K562 (cell line): ENCODE measurements at regions not wholly inside any gene's neighbourhood (a gene's known extent, or its start where the extent isn't known, plus 50 kb on each side); places are given as distances from the start of the nearest gene placed in this dataset.

Source experiments
- ATAC-seq: fragments of 200-7000 bp; cut with Tn5 transposase; 3 replicates; pipeline ENCODE4 v1.9.1; 2020; ENCODE audit warnings: moderate library complexity
- BruUV-seq: library from RNA; stranded (reverse); fragments of 400-500 nt; replicated peaks from 2 replicates; lab custom pipeline; 2021; lab: Mats Ljungman, UMichigan
- CTCF ChIA-PET: fragments of 300-600 bp; formaldehyde crosslinking; extraction: SDS; loops from one replicate; lab custom pipeline; 2021; ENCODE audit warnings: low intra/inter-chr PET ratio; lab: Yijun Ruan, JAX
- POLR2A ChIA-PET: fragments of 300-600, 350-650 bp; sonication (Branson Sonifier 250); formaldehyde crosslinking; extraction: SDS; loops from one replicate; lab custom pipeline; 2021; ENCODE audit warnings: antibody characterized with exemption, inconsistent platforms; lab: Yijun Ruan, JAX
- DNase-seq, 4 experiments: peaks; one replicate each; pipeline versions ENCODE4 v3.0.0 to v3.0.0-alpha.2; 2011 to 2018; ENCODE audit warnings: low spot score in 3 of 4, mixed read lengths in 3 of 4; ENCODE audit errors: extremely low read depth in 1 of 4
- FAIRE-seq: peaks from 2 replicates; lab custom pipeline; 2011; peaks lifted over from hg19 to GRCh38; lab: Jason Lieb, UNC
- H2AFZ ChIP-seq: 2 replicates; pipeline ENCODE4 v1.6.0; 2011; ENCODE audit warnings: low read depth, low read length, control low read depth, inconsistent platforms
- H3K27ac ChIP-seq: fragments of 200-600 bp; 3 replicates; pipeline ENCODE4 v1.8.0; 2011; ENCODE audit warnings: low read depth, mild to moderate bottlenecking, control low read depth, inconsistent platforms, low read length, moderate library complexity, mixed read lengths; ENCODE audit errors: extremely low read depth
- H3K27me3 ChIP-seq, 2 experiments: fragments of 300-600 bp in 1 of 2; 2 replicates in 1 of 2; 3 replicates in 1 of 2; pipeline versions ENCODE4 v1.6.0 to v1.8.0; 2011; ENCODE audit warnings: inconsistent platforms in 2 of 2, low read length in 2 of 2, mild to moderate bottlenecking in 1 of 2, mixed read lengths in 1 of 2, moderate library complexity in 1 of 2; ENCODE audit not compliant: control insufficient read depth in 2 of 2, insufficient read depth in 2 of 2
- H3K36me3 ChIP-seq: fragments of 300-600 bp; 3 replicates; pipeline ENCODE4 v1.8.0; 2011; ENCODE audit warnings: mild to moderate bottlenecking, low read length, inconsistent platforms; ENCODE audit not compliant: control insufficient read depth, insufficient read depth
- H3K4me1 ChIP-seq, 2 experiments: fragments of 200-600 bp in 1 of 2; replicated peaks in 1 of 2; 2 replicates in 1 of 2; 3 replicates in 1 of 2; pipeline versions ENCODE4 v1.5.1 to v1.8.0; 2011; ENCODE audit warnings: inconsistent platforms in 2 of 2, low read length in 2 of 2, mild to moderate bottlenecking in 1 of 2, mixed read lengths in 1 of 2, moderate library complexity in 1 of 2; ENCODE audit not compliant: control insufficient read depth in 2 of 2, insufficient read depth in 2 of 2
- H3K4me2 ChIP-seq: 2 replicates; pipeline ENCODE4 v1.6.1; 2011; ENCODE audit warnings: low read length, control low read depth, inconsistent platforms, mixed read lengths; ENCODE audit not compliant: insufficient read depth
- H3K4me3 ChIP-seq: fragments of 200-600 bp; sonication (generic), shearing (Covaris generic); 2 replicates; pipeline ENCODE4 v1.5.1; 2016; ENCODE audit warnings: control low read depth, inconsistent platforms
- H3K79me2 ChIP-seq: fragments of 200-600 bp; 3 replicates; pipeline ENCODE4 v1.8.0; 2011; ENCODE audit warnings: low read length, inconsistent platforms; ENCODE audit not compliant: control insufficient read depth, insufficient read depth
- H3K9ac ChIP-seq, 2 experiments: 2 replicates each; pipeline versions ENCODE4 v1.6.0 to v1.6.1; 2011; ENCODE audit warnings: low read depth in 2 of 2, low read length in 2 of 2, control low read depth in 1 of 2, inconsistent platforms in 1 of 2, mild to moderate bottlenecking in 1 of 2, mixed read lengths in 1 of 2; ENCODE audit not compliant: insufficient read depth in 1 of 2
- H3K9me1 ChIP-seq: one replicate; pipeline ENCODE4 v1.6.0; 2011; ENCODE audit warnings: inconsistent platforms, mild to moderate bottlenecking, low read length, moderate library complexity; ENCODE audit not compliant: control insufficient read depth, insufficient read depth
- H3K9me3 ChIP-seq: replicated peaks from 2 replicates; pipeline ENCODE4 v1.5.1; 2011; ENCODE audit warnings: low read depth, low read length, inconsistent platforms; ENCODE audit not compliant: control insufficient read depth, insufficient read depth
- H4K20me1 ChIP-seq: replicated peaks from 2 replicates; pipeline ENCODE4 v1.6.1; 2011; ENCODE audit warnings: low read length, inconsistent platforms, mixed read lengths; ENCODE audit not compliant: control insufficient read depth, insufficient read depth
- CREM ChIP-seq: IDR thresholded peaks from 2 replicates; pipeline ENCODE4 v1.6.1; 2014; ENCODE audit warnings: antibody characterized with exemption, low read depth
- EHMT2 ChIP-seq: fragments of 450-650 bp; IDR thresholded peaks from 2 replicates; pipeline ENCODE4 v1.6.1; 2018; ENCODE audit warnings: antibody characterized with exemption
- PHF8 ChIP-seq: fragments of 200-600 bp; sonication (generic); IDR thresholded peaks from 2 replicates; pipeline ENCODE4 v1.6.1; 2012; ENCODE audit warnings: mixed run types, mild to moderate bottlenecking, inconsistent platforms, low read length, moderate library complexity, borderline replicate concordance
- PURB ChIP-seq: sonication (generic); formaldehyde crosslinking; IDR thresholded peaks from 2 replicates; pipeline ENCODE4 v1.9.0; 2021; ENCODE audit warnings: low read depth, mild to moderate bottlenecking, missing genetic modification reagents
- SMARCE1 ChIP-seq: fragments of 450-650 bp; IDR thresholded peaks from 2 replicates; pipeline ENCODE4 v1.7.1; 2016; ENCODE audit warnings: mild to moderate bottlenecking
- TSC22D4 ChIP-seq: fragments of 450-650 bp; IDR thresholded peaks from 2 replicates; pipeline ENCODE4 v1.6.1; 2016; ENCODE audit warnings: missing genetic modification characterization, missing biosample characterization, control low read depth
- ZFP1 ChIP-seq: fragments of 450-650 bp; formaldehyde crosslinking; IDR thresholded peaks from 2 replicates; pipeline ENCODE4 v1.4.0; 2020; ENCODE audit warnings: mild to moderate bottlenecking, mixed read lengths
- ZNF764 ChIP-seq: fragments of 250-450 bp; sonication (Bioruptor Pico); IDR thresholded peaks from 2 replicates; pipeline ENCODE4 v1.4.0; 2020; ENCODE audit warnings: low read depth, mild to moderate bottlenecking, moderate library complexity
- WGBS: fragments of 100-300 bp; shearing (Covaris generic); methylation state at CpG from one replicate; pipeline ENCODE4 v1.1.6; 2016; ENCODE audit warnings: low coverage, mixed read lengths; ENCODE audit not compliant: insufficient coverage; ENCODE audit errors: missing lambda C conversion rate; 5-methylcytosine and 5-hydroxymethylcytosine counted together
- in situ Hi-C: fragments of 300-500 bp; cut with MboI; formaldehyde crosslinking; loops from 4 replicates; pipeline ENCODE4 v1.15.0; 2018; ENCODE audit warnings: inconsistent platforms, mixed read lengths
- intact Hi-C: fragments of 100-400 bp; cut with micrococcal nuclease; formaldehyde crosslinking; loops from 2 replicates; pipeline ENCODE4 v1.14.2; 2022
- TF ChIP-seq, protein P1 (sequence below): IDR thresholded peaks from 2 replicates; pipeline ENCODE4 v1.6.1; 2014; ENCODE audit warnings: antibody characterized with exemption
- TF ChIP-seq, protein P2 (sequence below): sonication (generic); formaldehyde crosslinking; IDR thresholded peaks from 2 replicates; pipeline ENCODE4 v1.8.1; 2022; ENCODE audit warnings: missing genetic modification reagents
- TF ChIP-seq, protein P3 (sequence below): fragments of 450-650 bp; IDR thresholded peaks from 2 replicates; pipeline ENCODE4 v1.6.1; 2016; ENCODE audit warnings: borderline replicate concordance
- TF ChIP-seq, protein P4 (sequence below): fragments of 450-650 bp; IDR thresholded peaks from 2 replicates; pipeline ENCODE4 v1.6.1; 2016; ENCODE audit warnings: antibody characterized with exemption
- TF ChIP-seq, protein P5 (sequence below): fragments of 450-650 bp; formaldehyde crosslinking; IDR thresholded peaks from 2 replicates; pipeline ENCODE4 v1.4.0; 2020; ENCODE audit warnings: mild to moderate bottlenecking, moderate library complexity

DNA sequence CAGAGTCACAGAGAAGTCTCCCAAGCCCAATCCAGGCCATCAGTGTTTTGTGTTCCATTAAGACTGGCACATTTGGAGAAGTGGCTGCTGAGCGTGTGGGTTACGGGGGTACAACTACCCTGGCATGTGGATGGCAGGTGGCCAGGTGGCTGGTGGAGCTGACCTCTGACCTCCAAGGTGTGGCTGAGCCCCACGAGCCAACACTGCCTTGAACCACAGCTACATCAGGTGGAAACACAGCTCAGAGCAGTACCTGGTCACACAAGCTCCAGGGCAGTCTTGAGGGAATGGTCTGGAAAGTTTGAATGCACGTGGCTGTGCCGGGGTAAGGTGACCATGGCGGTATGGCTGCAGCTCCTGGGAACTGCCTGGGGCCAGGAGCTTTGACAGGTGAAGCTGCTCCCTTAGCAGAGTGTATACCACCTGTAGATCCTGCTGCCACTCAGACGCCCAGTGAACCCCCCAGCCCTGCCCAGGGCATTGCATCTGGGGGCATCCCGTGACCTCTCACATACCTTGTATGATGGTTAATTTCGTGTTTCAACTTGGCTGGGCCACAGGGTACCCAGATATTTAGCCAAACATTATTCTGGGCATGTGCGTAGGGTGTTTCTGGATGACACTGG is 207.9 kb downstream of the GADD45G start (continued):
- TF ChIP-seq, protein P1, sequence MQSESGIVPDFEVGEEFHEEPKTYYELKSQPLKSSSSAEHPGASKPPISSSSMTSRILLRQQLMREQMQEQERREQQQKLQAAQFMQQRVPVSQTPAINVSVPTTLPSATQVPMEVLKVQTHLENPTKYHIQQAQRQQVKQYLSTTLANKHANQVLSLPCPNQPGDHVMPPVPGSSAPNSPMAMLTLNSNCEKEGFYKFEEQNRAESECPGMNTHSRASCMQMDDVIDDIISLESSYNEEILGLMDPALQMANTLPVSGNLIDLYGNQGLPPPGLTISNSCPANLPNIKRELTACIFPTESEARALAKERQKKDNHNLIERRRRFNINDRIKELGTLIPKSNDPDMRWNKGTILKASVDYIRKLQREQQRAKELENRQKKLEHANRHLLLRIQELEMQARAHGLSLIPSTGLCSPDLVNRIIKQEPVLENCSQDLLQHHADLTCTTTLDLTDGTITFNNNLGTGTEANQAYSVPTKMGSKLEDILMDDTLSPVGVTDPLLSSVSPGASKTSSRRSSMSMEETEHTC, result no peak
- TF ChIP-seq, protein P2, sequence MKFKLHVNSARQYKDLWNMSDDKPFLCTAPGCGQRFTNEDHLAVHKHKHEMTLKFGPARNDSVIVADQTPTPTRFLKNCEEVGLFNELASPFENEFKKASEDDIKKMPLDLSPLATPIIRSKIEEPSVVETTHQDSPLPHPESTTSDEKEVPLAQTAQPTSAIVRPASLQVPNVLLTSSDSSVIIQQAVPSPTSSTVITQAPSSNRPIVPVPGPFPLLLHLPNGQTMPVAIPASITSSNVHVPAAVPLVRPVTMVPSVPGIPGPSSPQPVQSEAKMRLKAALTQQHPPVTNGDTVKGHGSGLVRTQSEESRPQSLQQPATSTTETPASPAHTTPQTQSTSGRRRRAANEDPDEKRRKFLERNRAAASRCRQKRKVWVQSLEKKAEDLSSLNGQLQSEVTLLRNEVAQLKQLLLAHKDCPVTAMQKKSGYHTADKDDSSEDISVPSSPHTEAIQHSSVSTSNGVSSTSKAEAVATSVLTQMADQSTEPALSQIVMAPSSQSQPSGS (CRISPR knock-in tag), result no peak
- no peak for TF ChIP-seq CREM
- TF ChIP-seq, all 486 proteins: peak for 0

DNA sequence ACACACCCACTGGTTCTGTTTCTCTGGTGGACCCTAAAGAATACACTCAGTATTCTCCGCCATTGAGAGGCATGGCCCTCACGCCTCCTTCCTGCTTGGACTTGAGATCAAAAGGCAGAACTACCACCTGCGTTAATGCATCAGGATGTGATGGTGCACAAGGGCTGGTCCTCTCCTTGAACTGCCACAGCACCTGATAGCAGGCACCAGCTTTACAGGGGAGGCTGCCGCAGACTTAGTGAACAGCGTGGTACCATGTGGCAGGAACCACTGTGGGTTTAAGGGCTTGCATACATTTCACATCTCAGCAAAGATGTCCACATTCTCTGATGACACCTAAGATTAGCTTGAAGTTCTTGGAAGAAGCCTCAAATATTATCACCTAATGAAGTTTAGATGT is 208.7 kb downstream of the GADD45G start:
- 1% methylated on average over 5 of the region's 5 CpGs for WGBS
- in situ Hi-C loops, result no loop called here
- H3K9ac ChIP-seq, result no peak overlapping the region
- H3K4me2 ChIP-seq, result no peak overlapping the region
- H3K36me3 ChIP-seq, result no peaks in the 10 kb centered on the region
- no peaks in the 10 kb centered on the region for H3K79me2 ChIP-seq
- FAIRE-seq (no peak), DNase-seq (no peak), ATAC-seq (no peak)
- H3K27me3 ChIP-seq, result peaks cover 0 to 8% of the 10 kb centered on the region in 2 experiments; a peak in 1 of 5 replicates
- ChIA-PET POLR2A (interaction anchor here (0.5 kb wide), 1 partner anchor 9 kb away, joined by 3 read pairs; no protein-coding TSS in a partner anchor), CTCF (no interaction called here)
- no peaks in the 10 kb centered on the region for H3K4me1 ChIP-seq
- no peak overlapping the region for H3K4me3 ChIP-seq
- BruUV-seq, result no TSS peak
- no peak overlapping the region for H2AFZ ChIP-seq
- intact Hi-C loops, result no loop called here
- no peak overlapping the region for H3K27ac ChIP-seq
- no peaks in the 10 kb centered on the region for H3K9me1 ChIP-seq
- H4K20me1 ChIP-seq, result no peaks in the 10 kb centered on the region
- H3K9me3 ChIP-seq, result no peaks in the 10 kb centered on the region
- TF ChIP-seq SMARCE1, result no peak
- no peak for TF ChIP-seq EHMT2
- TF ChIP-seq, protein P3, sequence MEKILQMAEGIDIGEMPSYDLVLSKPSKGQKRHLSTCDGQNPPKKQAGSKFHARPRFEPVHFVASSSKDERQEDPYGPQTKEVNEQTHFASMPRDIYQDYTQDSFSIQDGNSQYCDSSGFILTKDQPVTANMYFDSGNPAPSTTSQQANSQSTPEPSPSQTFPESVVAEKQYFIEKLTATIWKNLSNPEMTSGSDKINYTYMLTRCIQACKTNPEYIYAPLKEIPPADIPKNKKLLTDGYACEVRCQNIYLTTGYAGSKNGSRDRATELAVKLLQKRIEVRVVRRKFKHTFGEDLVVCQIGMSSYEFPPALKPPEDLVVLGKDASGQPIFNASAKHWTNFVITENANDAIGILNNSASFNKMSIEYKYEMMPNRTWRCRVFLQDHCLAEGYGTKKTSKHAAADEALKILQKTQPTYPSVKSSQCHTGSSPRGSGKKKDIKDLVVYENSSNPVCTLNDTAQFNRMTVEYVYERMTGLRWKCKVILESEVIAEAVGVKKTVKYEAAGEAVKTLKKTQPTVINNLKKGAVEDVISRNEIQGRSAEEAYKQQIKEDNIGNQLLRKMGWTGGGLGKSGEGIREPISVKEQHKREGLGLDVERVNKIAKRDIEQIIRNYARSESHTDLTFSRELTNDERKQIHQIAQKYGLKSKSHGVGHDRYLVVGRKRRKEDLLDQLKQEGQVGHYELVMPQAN, result no peak
- no peak for TF ChIP-seq ZNF764
- TF ChIP-seq, protein P4, sequence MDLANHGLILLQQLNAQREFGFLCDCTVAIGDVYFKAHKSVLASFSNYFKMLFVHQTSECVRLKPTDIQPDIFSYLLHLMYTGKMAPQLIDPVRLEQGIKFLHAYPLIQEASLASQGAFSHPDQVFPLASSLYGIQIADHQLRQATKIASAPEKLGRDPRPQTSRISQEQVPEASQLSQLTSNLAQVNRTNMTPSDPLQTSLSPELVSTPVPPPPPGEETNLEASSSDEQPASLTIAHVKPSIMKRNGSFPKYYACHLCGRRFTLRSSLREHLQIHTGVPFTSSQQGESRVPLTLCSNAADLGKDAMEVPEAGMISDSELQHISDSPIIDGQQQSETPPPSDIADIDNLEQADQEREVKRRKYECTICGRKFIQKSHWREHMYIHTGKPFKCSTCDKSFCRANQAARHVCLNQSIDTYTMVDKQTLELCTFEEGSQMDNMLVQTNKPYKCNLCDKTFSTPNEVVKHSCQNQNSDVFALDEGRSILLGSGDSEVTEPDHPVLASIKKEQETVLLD, result no peak
- TF ChIP-seq TSC22D4 (tag), result no peak
- TF ChIP-seq ZFP1 (CRISPR knock-in tag), result no peak
- TF ChIP-seq PHF8, result no peak
- TF ChIP-seq, protein P5, sequence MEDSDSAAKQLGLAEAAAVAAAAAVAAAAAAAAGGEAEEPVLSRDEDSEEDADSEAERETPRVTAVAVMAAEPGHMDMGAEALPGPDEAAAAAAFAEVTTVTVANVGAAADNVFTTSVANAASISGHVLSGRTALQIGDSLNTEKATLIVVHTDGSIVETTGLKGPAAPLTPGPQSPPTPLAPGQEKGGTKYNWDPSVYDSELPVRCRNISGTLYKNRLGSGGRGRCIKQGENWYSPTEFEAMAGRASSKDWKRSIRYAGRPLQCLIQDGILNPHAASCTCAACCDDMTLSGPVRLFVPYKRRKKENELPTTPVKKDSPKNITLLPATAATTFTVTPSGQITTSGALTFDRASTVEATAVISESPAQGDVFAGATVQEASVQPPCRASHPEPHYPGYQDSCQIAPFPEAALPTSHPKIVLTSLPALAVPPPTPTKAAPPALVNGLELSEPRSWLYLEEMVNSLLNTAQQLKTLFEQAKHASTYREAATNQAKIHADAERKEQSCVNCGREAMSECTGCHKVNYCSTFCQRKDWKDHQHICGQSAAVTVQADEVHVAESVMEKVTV (CRISPR knock-in tag), result no peak
- TF ChIP-seq PURB (CRISPR knock-in tag), result no peak
